GM12872 (cell line): ENCODE measurements at regions not wholly inside any gene's neighbourhood (a gene's known extent, or its start where the extent isn't known, plus 50 kb on each side); places are given as distances from the start of the nearest gene placed in this dataset.

ENCODE experiments used
- CTCF ChIP-seq: IDR thresholded peaks from 3 replicates; pipeline ENCODE4 v1.5.1; 2011; ENCODE audit warnings: low read depth, mild to moderate bottlenecking, low read length, moderate library complexity; ENCODE audit not compliant: insufficient read depth

GRCh38 chr18:56233595-56233994 lies 404.8 kb downstream of the TXNL1 start:
- TF ChIP-seq CTCF = no peak

GRCh38 chr18:56226025-56226424 lies 412.4 kb downstream of the TXNL1 start:
- TF ChIP-seq CTCF = no peak

GRCh38 chr18:56224669-56225561 lies 413.5 kb downstream of the TXNL1 start:
- TF ChIP-seq CTCF = no peak

- TF ChIP-seq CTCF = no peak
These were observed 417.0 kb downstream of the TXNL1 start for GRCh38 chr18:56221195-56222065.

GRCh38 chr18:56217406-56217805 lies 421.0 kb downstream of the TXNL1 start:
- TF ChIP-seq CTCF = no peak

GRCh38 chr18:56214706-56215105 lies 423.7 kb downstream of the TXNL1 start:
- no peak for TF ChIP-seq CTCF

- TF ChIP-seq CTCF = no peak
These were observed 427.9 kb downstream of the TXNL1 start for GRCh38 chr18:56210520-56210919.
